HG03025 (cell line): ENCODE measurements at regions not wholly inside any gene's neighbourhood (a gene's known extent, or its start where the extent isn't known, plus 50 kb on each side); places are given as distances from the start of the nearest gene placed in this dataset.

Experiments
- ATAC-seq: cut with Tn5 transposase; IDR thresholded peaks from one replicate; pipeline ENCODE4 v1.9.1; 2021; ENCODE audit warnings: mild to moderate bottlenecking, moderate library complexity; ENCODE audit not compliant: unreplicated experiment, low FRiP score

DNA sequence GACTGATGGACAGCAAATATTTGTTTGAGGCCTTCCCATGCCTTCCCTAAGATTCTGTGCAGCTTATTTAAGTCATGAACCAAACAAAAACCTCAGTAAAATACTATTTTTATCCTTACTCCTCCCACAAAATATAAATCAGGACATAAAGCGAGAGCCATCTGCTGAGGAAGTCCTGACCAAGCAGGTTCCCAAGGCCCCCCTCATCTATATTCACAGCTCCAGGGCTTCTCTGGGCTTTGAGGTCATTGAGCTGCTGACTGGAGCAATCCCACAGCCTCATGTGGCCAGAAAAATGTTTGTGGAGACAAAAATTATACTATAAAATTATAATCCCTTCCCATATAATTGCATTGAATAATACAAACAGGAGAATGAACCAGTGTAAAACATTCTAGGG is 846.2 kb downstream of the ADGRL2 start:
- ATAC-seq = no peak

DNA sequence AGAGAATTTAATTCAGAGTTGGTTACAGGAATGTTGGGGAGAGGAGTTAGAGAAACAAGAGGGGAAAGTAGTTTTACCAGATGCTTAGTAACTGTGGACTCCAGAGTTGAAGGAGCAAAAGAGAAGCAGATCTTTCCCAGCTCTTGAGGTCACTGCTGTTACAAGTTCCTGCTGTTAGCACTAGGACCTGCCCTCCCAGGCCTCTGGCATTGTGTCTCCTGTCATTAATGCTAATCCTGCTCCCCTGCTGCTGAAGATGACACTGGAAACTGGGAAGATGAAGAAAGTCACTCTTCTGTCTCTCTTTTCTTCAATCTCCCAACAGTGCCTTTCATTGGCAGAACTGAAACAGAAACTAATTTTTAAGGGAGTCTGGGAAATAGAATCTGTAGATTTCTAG is 845.6 kb downstream of the ADGRL2 start:
- no peak for ATAC-seq

DNA sequence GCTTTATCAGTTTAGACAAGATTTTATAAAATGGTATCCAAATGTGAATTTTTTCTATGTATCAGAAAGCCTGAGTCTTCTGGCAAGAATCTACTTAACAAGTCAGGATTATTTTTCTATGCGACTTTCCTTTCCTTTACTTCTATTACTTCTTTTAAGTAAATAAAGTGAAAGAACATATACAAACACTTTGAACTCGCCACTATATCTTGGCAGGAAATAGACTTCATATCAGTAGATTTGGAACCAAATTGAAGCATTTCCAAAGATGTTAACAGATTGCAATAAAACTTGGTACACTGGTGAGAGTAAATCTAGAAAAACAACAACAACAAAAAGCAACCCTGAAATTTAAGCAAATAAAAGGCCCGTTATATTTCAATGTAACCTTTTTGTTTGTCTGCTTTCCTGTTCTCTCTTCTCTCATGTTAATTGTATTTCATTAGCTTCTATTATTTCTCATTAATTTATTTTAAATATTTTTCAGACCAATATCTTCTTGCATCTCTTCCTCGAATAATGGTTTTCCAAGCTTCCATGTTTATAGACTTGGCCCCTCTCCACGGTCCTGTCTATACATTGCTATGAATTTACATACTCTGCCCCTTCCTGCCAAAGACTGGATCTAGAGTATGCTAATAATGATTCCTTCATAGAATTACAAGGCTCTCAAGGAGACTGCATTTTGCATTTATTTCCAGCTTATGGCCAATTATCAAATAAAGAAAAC is 843.6 kb downstream of the ADGRL2 start:
- no peak for ATAC-seq

DNA sequence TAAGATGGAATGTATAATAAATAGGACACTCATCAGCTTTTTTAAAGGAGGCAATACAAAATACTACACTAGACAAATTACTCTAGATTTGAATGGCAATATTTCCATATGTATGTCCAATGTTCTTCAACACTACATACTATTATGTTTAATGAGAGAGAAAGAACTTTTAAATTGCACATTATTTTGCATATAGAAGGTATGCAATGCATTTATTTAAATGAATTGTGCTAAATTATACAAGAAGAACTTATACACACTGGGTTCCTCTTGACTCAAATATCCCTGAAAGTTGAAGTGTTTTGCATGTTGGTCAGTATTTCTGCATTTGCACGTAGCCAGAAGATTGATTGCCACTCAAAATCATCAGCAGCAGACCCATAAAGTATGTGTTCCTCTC is 839.6 kb downstream of the ADGRL2 start:
- ATAC-seq = no peak

DNA sequence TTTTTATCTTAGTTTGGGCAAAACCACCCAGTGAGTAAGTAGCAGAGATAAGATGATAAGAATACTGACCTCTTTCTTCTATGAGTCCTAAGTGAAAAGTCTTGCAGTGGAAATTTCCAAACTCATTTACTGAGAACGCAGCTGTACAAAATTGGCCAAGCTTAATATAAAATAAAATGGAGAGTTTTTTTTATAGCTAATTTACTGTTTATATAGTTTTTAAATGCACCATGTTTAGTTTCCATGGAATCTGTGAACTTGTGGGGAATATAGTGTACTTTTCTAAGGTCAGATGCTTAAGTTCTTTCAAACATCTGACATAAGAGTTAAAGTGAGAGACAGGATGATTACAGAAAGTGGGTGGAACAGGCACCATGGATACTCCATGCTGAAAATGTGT is 833.5 kb downstream of the ADGRL2 start:
- ATAC-seq = no peak

DNA sequence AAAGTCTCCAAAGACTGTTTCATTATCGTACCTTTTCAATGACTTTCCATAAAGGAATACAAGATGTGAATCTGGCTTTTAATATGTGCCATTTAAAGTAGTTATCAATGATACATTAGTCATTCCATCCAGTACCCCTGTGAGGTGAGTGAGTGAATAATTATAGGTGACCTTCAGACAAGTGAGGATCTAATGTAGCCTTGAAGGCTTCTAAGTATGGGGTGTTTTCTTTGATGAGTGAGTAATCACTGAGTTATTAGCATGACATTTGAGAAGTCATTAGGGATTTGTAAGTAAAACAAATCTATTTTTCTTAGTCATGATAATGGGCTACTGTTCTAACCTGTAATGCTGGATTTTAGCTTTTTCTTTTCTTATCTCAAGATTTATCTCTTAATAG is 831.4 kb downstream of the ADGRL2 start:
- no peak for ATAC-seq

DNA sequence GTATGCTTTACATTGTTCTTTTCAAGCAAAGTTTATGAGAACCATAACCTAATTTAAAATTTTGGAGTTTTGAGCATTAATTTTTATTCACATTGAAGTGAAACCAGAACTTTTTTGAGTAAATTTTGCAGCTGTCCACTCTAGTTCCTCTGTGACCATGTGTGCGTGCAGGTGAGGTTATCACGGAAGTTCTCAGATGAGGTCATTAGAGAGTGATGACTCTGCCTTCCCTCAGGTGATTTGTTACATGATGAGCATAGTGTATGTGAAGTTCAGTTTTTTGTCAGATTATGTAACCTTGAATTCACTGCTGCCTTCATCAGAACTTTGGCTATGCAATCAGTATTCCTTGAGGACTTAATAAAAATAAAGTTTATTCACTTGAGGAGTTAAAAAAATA is 828.2 kb downstream of the ADGRL2 start:
- no peak for ATAC-seq

DNA sequence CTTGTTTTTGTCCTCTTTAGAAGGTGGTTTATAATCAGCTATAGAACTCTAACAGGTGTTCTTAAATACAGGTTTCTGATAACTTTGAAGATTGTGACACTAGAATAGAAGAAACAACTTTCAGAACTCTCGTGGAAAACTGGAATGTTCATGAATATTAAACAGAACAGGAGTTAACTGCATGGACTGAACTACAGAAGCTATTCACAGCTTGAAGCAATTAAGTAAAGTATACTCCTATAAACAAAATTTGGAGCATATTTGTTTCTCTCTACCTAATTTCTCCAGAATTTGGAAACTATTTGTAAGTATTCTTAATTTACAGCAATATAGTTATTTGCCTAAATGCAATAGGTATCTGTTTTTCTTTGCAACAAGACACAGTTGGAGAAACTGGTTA is 824.8 kb downstream of the ADGRL2 start:
- no peak for ATAC-seq

DNA sequence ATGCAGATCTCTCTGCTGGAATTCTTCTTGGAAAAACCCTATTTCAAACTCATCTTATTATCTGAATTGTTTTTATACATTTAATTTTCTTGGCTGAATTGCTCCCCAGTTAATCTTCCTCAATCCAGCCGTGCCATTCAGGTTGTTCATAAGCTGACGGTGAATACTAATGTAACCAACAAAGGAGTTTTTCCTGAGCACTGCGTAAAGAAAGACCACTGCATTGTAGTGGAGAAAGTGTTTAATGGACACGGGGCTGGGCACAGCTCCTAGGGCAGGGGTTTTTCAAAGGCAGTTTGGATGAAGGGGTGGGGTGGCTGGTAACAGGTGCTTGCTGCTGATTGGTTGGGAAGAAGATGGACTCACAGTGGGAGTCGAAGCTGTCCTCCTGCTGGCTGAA is 820.3 kb downstream of the ADGRL2 start:
- no peak for ATAC-seq

DNA sequence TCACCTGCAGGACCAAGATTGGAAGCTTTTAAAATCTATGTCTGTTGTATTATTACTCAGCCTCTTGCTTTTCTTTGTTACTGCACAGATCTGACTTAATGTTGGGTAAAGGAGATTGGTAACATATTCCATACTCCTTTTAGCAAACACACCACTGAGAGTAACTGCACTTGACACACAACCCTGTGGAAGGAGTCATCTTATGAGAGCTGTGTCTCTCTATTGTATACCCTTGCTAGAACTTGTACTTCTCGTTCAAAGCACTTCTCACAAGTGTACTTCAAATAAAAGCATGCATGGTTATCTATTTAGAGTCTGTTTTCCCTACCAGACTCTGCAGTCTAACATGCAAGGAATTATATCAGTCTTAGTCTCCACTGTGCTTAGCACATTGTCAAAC is 813.4 kb downstream of the ADGRL2 start:
- no peak for ATAC-seq

DNA sequence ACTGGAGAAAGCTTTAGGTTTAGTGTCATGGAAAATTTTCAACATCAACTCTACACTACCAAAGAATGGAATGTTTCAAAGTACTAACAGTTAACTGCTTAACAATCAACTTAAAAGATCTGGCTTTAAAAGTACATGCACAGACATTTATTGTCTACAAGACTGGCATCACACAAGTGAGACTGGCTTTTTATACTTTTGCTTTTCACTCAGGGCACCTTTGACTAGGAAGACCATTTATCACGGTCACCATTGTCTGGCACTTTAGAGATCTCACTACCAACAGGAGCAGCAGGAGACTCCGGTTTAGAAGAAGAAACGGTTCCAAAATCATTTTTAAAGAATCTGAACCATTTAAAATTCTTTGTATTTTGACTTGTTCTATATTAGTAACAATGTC is 812.3 kb downstream of the ADGRL2 start:
- ATAC-seq = no peak

DNA sequence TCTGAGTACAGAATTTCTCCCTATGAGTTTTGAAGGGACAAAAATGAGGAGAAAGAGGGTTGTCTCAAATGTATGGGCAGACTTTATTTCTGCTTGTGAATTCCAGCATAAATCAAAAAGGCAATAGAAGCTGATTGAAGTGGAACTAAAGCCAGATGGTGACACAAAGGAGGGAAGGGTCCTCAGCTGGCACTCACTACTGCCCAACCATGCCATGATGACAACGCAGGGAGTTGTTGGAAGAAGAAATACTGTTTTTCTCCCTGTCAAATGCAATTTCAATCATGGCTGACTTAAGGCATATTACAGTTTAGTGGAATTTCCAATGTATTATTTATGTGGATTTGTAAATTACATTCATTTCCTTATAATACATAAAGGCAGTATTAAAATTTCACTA is 805.8 kb downstream of the ADGRL2 start:
- ATAC-seq = no peak

DNA sequence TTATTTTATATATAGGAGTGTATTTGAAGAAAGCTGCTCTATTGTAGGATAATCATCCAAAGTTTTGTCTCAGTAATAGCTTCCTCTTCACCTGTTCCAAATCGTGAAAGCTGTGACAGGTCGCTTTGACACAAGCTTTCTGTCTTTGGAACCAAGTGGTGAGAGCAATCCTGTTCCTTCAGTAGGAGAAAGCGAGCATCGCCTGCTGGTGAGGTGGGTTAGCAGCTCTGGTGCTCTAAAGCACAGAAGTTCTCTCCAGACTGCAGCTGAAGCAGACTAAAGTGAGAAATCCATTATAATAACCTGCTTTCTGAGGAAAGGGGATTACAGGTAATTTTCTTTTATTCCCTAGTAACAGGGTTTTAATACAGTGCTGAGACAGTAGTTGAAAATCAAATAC is 803.8 kb downstream of the ADGRL2 start:
- ATAC-seq = no peak

DNA sequence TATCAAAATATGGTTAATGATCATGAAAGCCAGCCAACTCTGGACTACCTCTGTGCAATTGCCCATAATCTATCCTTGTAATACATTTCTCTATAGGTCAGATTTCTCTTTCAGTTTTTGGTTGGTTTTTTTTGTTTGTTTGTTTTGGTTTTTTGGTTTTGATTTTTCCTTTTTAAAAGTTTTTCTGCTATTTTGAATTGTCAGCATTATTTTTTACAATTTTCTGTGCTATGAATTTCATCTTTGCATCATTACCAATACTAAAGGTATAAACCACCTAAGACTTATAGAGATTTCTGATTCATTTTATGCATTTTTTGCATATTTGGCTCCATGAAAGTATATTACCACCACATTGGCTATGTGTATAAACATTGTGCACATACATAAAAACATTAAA is 799.6 kb downstream of the ADGRL2 start:
- ATAC-seq = no peak

DNA sequence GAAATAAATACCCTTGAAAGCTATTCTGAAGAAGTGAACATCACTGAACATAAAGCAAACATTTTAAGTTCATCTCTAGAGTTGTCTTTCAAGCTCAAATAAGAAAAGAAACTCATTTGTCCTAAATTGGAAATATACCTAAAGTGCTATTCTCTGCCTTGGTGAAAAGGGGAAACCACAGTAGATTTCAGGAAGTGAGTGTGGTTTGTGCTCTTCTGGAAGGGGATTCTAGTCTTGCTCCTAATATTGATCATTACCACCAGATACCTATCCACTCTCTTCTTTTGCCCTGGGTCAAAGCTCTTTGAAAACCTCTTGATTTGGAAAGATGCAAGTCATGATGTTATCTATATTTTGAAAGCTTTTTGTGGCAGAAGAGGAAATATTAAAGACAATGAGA is 798.1 kb downstream of the ADGRL2 start:
- ATAC-seq = no peak

DNA sequence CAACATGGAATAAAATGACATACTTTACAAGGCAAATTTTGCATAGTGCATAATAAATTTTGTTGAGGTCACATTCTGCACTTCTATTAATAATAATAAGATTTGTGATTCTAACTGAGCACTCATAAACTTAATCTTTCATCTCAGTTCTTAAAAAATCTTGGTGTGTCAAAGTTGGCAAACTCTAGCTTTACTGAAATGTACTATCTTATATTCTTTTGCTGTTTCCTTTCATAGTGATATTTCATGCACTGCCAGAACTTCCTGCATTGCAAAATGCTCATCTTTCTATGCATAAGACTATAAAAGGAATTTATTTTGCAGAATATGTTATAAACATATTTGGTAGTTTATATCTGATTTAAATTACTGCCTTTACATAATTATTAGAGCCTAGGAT is 797.6 kb downstream of the ADGRL2 start:
- no peak for ATAC-seq

DNA sequence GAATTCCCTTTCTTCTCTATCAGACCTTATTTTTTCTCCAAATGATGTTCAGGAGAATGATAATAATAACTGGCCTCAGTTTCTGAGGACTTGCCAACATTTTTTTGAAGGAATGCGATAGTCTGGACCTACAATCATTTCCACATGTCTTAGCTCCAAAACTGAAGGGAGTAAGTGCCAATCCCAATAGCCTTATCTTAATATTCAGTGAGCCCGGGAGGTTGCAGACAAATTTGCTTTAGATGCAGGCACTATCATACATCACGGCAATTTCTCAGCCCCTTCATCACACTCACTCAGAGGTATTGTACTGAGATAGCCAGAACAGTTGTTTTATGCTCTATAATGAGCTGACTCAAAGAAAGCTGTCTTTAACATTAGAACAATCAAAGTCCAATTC is 796.9 kb downstream of the ADGRL2 start:
- no peak for ATAC-seq

DNA sequence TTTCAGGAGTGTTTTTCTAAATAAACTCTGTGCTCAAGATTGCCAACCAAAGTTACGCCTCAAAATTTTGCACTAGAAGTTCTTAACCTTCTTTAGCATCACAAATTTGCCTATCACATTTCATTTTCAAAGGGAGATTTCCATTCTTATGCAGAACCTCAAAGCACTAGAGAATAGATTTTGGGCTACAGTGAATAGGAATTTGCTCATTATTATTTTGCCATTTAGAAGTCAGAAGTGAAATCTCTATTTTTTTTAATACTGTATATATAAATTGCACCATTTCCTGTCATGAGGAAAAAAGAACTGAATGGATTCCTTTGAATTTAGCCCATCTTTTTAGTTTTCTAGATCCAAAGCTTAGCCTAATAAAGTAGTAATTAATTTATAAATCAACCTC is 796.4 kb downstream of the ADGRL2 start:
- no peak for ATAC-seq

DNA sequence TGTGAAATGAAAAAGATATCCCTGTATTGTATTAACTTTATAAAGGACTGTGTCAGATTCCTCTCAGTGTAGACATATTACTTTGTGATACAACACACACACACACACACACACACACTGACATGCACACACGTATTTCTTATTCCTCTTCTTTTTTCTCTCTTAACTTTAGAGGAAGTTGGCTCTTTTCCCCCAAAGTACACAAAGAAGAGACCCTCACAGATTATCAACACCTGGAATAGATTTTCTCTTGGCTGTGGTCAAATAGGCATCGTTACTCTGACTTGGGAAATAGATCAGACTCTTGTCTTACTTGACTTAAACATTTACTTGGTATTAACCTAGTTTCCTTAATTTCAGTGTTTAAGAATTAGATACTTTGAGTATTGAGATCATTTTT is 792.8 kb downstream of the ADGRL2 start:
- no peak for ATAC-seq

DNA sequence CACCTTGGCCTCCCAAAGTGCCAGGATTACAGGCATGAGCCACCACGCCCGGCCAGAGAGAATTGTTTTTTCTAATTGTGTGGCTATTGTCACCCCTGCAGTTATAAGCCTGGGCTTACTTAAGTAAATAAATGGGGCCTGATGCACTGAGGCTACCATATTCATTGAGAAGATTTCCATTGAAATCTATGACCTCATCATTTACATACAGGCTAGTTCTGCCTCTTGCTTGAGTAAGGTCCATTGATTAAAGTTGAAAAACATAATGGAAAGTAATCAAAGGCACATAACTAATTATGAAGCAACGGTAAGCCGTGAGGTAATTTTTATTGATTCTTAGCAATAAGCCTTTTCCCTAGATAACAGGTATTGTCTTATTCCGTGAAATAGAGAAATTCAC is 788.9 kb downstream of the ADGRL2 start:
- no peak for ATAC-seq

DNA sequence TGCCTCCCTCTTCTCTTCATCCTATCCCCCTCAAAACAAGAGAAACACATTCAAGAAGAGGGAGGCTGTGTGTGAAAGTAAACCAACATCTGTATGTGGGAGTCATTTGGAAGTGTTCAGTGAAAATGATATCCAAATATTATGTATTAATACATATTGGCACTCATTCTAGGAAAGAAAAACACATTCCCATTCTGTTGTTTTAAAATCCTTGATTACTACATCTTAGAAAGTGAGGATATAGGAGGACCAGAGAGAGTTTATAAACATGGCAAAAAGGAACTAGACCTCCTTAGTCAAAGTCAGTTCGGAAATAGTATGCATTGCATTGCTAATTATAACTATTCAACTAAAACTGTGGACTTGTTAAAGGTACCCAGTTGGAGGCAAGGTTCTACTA is 786.6 kb downstream of the ADGRL2 start:
- no peak for ATAC-seq

DNA sequence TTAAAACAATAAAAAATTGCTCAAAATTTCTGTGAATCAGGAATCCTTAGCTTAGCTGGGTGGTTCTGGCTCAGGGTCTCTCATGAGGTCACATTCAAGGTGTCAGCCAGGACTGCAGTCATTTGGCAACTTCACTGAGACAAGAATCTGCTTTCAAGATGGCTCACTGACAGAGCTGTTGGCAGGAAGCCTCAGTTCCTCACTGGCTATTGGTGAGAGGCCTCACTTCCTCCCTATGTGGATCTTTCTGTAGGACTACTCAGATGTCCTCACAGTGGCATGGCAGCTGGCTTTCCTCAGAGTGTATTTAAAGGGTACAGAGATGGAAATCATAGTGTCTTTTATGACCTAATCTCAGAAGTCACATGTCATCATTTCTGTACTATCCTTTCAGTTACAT is 785.7 kb downstream of the ADGRL2 start:
- no peak for ATAC-seq

DNA sequence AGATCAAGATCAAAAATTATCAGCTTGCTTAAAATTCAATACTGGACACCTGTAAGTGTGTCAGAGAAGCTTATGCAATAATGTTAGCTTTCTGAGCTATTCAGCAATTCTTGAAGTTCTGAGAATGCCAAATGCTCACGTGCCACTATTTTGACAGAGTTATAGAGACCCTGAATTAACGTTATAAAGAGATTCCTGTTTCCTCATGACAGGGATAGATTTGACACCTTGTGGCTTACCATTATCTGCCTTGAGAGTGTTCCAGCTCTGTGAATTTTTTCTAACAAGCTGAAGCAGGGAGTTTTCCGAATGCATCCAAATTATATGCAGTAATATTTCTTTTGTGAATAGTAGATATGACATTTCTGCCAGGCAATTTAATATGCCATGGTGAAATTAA is 781.6 kb downstream of the ADGRL2 start:
- ATAC-seq = no peak
